ENCODE measurements at regions not wholly inside any gene's neighbourhood (a gene's known extent, or its start where the extent isn't known, plus 50 kb on each side); places are given as distances from the start of the nearest gene placed in this dataset.

- DNase-seq (no peak), ATAC-seq (ENCODE audit: insufficient read depth, low FRiP score) (no peak)
- Histone ChIP-seq H3K36me3 (ENCODE audit: control insufficient read depth in 4 of 4, insufficient read depth in 4 of 4, low read length in 4 of 4) (no peaks in the 10 kb centered on the region), H3K27ac (ENCODE audit: low read depth in 1 of 2, low read length in 1 of 2) (no peak overlapping the region), H3K27me3 (ENCODE audit: control insufficient read depth in 3 of 3, insufficient read depth in 3 of 3, low read length in 2 of 3) (no peaks in the 10 kb centered on the region), H3K4me1 (ENCODE audit: control insufficient read depth in 5 of 5, insufficient read depth in 5 of 5, low read length in 5 of 5) (peaks cover 0 to 3% (median 0%) of the 10 kb centered on the region in 5 donors), H3K9me3 (ENCODE audit: control insufficient read depth in 4 of 4, insufficient read depth in 3 of 4, low read length in 3 of 4) (no peaks in the 10 kb centered on the region), H3K9ac (ENCODE audit: insufficient read depth in 1 of 2, low read length in 2 of 2) (no peak overlapping the region), H3K4me3 (no peak overlapping the region)
- 77 to 78% methylated on average over 1 of the region's 1 CpG for WGBS, 2 donors
- no peak for TF ChIP-seq CTCF (IDR thresholded peaks at IDR 0.05; ENCODE audit: control extremely low read depth, extremely low read depth)
These were observed 188.8 kb upstream of the FSTL5 start for GRCh38 chr4:162352580-162353107.

- no peak overlapping the region for H3K27ac ChIP-seq (ENCODE audit: low read depth in 1 of 2, low read length in 1 of 2)
- no peak overlapping the region for H3K9ac ChIP-seq (ENCODE audit: insufficient read depth in 1 of 2, low read length in 2 of 2)
- ATAC-seq (ENCODE audit: insufficient read depth, low FRiP score): no peak
- no peaks in the 10 kb centered on the region for H3K9me3 ChIP-seq (ENCODE audit: control insufficient read depth in 4 of 4, insufficient read depth in 3 of 4, low read length in 3 of 4)
- no peak overlapping the region for H3K4me3 ChIP-seq
- peaks cover 0 to 3% (median 0%) of the 10 kb centered on the region in 5 donors for H3K4me1 ChIP-seq (ENCODE audit: control insufficient read depth in 5 of 5, insufficient read depth in 5 of 5, low read length in 5 of 5)
- no peak for TF ChIP-seq CTCF (IDR thresholded peaks at IDR 0.05; ENCODE audit: control extremely low read depth, extremely low read depth)
- no peaks in the 10 kb centered on the region for H3K27me3 ChIP-seq (ENCODE audit: control insufficient read depth in 3 of 3, insufficient read depth in 3 of 3, low read length in 2 of 3)
- 39 to 56% methylated on average over 2 of the region's 2 CpGs for WGBS, 2 donors
- no peak for DNase-seq
- H3K36me3 ChIP-seq (ENCODE audit: control insufficient read depth in 4 of 4, insufficient read depth in 4 of 4, low read length in 4 of 4): no peaks in the 10 kb centered on the region
These were observed 186.5 kb upstream of the FSTL5 start for GRCh38 chr4:162350331-162350730.

GRCh38 chr4:162349395-162349794 lies 185.6 kb upstream of the FSTL5 start:
- H3K4me1 ChIP-seq (ENCODE audit: control insufficient read depth in 5 of 5, insufficient read depth in 5 of 5, low read length in 5 of 5): peaks cover 0 to 3% (median 0%) of the 10 kb centered on the region in 5 donors
- DNase-seq (no peak), ATAC-seq (ENCODE audit: insufficient read depth, low FRiP score) (no peak)
- no peaks in the 10 kb centered on the region for H3K27me3 ChIP-seq (ENCODE audit: control insufficient read depth in 3 of 3, insufficient read depth in 3 of 3, low read length in 2 of 3)
- no peaks in the 10 kb centered on the region for H3K9me3 ChIP-seq (ENCODE audit: control insufficient read depth in 4 of 4, insufficient read depth in 3 of 4, low read length in 3 of 4)
- no peak overlapping the region for H3K9ac ChIP-seq (ENCODE audit: insufficient read depth in 1 of 2, low read length in 2 of 2)
- H3K36me3 ChIP-seq (ENCODE audit: control insufficient read depth in 4 of 4, insufficient read depth in 4 of 4, low read length in 4 of 4): no peaks in the 10 kb centered on the region
- TF ChIP-seq CTCF (IDR thresholded peaks at IDR 0.05; ENCODE audit: control extremely low read depth, extremely low read depth): no peak
- H3K27ac ChIP-seq (ENCODE audit: low read depth in 1 of 2, low read length in 1 of 2): no peak overlapping the region
- WGBS, 2 donors: 87 to 94% methylated on average over 2 of the region's 2 CpGs
- H3K4me3 ChIP-seq: no peak overlapping the region

GRCh38 chr4:162347842-162348213 lies 184.0 kb upstream of the FSTL5 start:
- H3K36me3 ChIP-seq (ENCODE audit: control insufficient read depth in 4 of 4, insufficient read depth in 4 of 4, low read length in 4 of 4): no peaks in the 10 kb centered on the region
- no peak for TF ChIP-seq CTCF (IDR thresholded peaks at IDR 0.05; ENCODE audit: control extremely low read depth, extremely low read depth)
- no peak for ATAC-seq (ENCODE audit: insufficient read depth, low FRiP score)
- DNase-seq: peak in 2 of 3 donors; percentile 19 to 41
- H3K9ac ChIP-seq (ENCODE audit: insufficient read depth in 1 of 2, low read length in 2 of 2): no peak overlapping the region
- no peak overlapping the region for H3K4me3 ChIP-seq
- H3K9me3 ChIP-seq (ENCODE audit: control insufficient read depth in 4 of 4, insufficient read depth in 3 of 4, low read length in 3 of 4): no peaks in the 10 kb centered on the region
- H3K4me1 ChIP-seq (ENCODE audit: control insufficient read depth in 5 of 5, insufficient read depth in 5 of 5, low read length in 5 of 5): peaks cover 0 to 3% (median 0%) of the 10 kb centered on the region in 5 donors
- no peaks in the 10 kb centered on the region for H3K27me3 ChIP-seq (ENCODE audit: control insufficient read depth in 3 of 3, insufficient read depth in 3 of 3, low read length in 2 of 3)
- peak overlapping the region in 1 of 2 donors; percentile 9 for H3K27ac ChIP-seq (ENCODE audit: low read depth in 1 of 2, low read length in 1 of 2)
- 12 to 16% methylated on average over 3 of the region's 3 CpGs for WGBS, 2 donors

Data from lung (tissue), 11 donors.